IMR-90 (cell line): ENCODE measurements at regions not wholly inside any gene's neighbourhood (a gene's known extent, or its start where the extent isn't known, plus 50 kb on each side); places are given as distances from the start of the nearest gene placed in this dataset.

Experiments used
- ATAC-seq: fragments of 200-7000 bp; cut with Tn5 transposase; 2 replicates; pipeline ENCODE4 v1.9.1; 2020; ENCODE audit warnings: low read depth, mild to moderate bottlenecking, moderate library complexity
- BruUV-seq: library from RNA; stranded (reverse); fragments of 400-500 nt; replicated peaks from 2 replicates; lab custom pipeline; 2021; lab: Mats Ljungman, UMichigan
- CTCF ChIA-PET: fragments of 300-600 bp; formaldehyde crosslinking; extraction: SDS; loops from one replicate; lab custom pipeline; 2021; ENCODE audit warnings: antibody characterized with exemption; lab: Yijun Ruan, JAX
- POLR2A ChIA-PET: fragments of 300-600 bp; sonication (Branson Sonifier 250); formaldehyde crosslinking; loops from one replicate; lab custom pipeline; 2022; ENCODE audit warnings: antibody characterized with exemption; ENCODE audit not compliant: unreplicated experiment; lab: Charles Lee
- DNase-seq: peaks from one replicate; pipeline ENCODE4 v3.0.0; 2013
- H2AFZ ChIP-seq: replicated peaks from 2 replicates; pipeline ENCODE3; 2013; ENCODE audit warnings: low read length, mild to moderate bottlenecking; ENCODE audit not compliant: poor library complexity
- H2AK5ac ChIP-seq: 2 replicates; pipeline ENCODE4 v1.6.1; 2013; ENCODE audit warnings: low read depth, low read length, inconsistent platforms
- H2AK9ac ChIP-seq: replicated peaks from 2 replicates; pipeline ENCODE3; 2013; ENCODE audit warnings: mild to moderate bottlenecking, low read depth, low read length, moderate library complexity; ENCODE audit not compliant: poor library complexity
- H2BK120ac ChIP-seq: 2 replicates; pipeline ENCODE4 v1.6.1; 2013; ENCODE audit warnings: low read depth, low read length, inconsistent platforms
- H2BK15ac ChIP-seq: 3 replicates; pipeline ENCODE4 v1.6.1; 2013; ENCODE audit warnings: low read depth, low read length, inconsistent platforms
- H2BK20ac ChIP-seq: 2 replicates; pipeline ENCODE4 v1.6.1; 2013; ENCODE audit warnings: low read depth, mild to moderate bottlenecking, inconsistent platforms, low read length, moderate library complexity
- H2BK5ac ChIP-seq: 2 replicates; pipeline ENCODE4 v1.6.1; 2013; ENCODE audit warnings: mild to moderate bottlenecking, low read depth, low read length, inconsistent platforms; ENCODE audit not compliant: poor library complexity, severe bottlenecking
- H3K14ac ChIP-seq: replicated peaks from 2 replicates; pipeline ENCODE4 v1.6.1; 2013; ENCODE audit warnings: low read depth, low read length, inconsistent platforms
- H3K18ac ChIP-seq: 2 replicates; pipeline ENCODE4 v1.6.1; 2013; ENCODE audit warnings: low read depth, low read length, control low read depth
- H3K23ac ChIP-seq: 2 replicates; pipeline ENCODE4 v1.6.1; 2013; ENCODE audit warnings: low read depth, low read length, inconsistent platforms
- H3K27ac ChIP-seq: 2 replicates; pipeline ENCODE4 v1.5.1; 2013; ENCODE audit warnings: mild to moderate bottlenecking, control low read depth, low read length; ENCODE audit not compliant: insufficient read depth
- H3K27me3 ChIP-seq: 2 replicates; pipeline ENCODE4 v1.6.1; 2013; ENCODE audit warnings: low read length; ENCODE audit not compliant: control insufficient read depth, insufficient read depth
- H3K36me3 ChIP-seq: 2 replicates; pipeline ENCODE4 v1.6.1; 2013; ENCODE audit warnings: low read length, mixed read lengths; ENCODE audit not compliant: control insufficient read depth, insufficient read depth
- H3K4ac ChIP-seq: 2 replicates; pipeline ENCODE4 v1.6.1; 2013; ENCODE audit warnings: low read depth, low read length, inconsistent platforms
- H3K4me1 ChIP-seq: 2 replicates; pipeline ENCODE4 v1.6.1; 2013; ENCODE audit warnings: low read length, mixed read lengths; ENCODE audit not compliant: control insufficient read depth, insufficient read depth
- H3K4me2 ChIP-seq: 2 replicates; pipeline ENCODE4 v1.6.1; 2013; ENCODE audit warnings: low read depth, mild to moderate bottlenecking, control low read depth, low read length, moderate library complexity
- H3K4me3 ChIP-seq: 2 replicates; pipeline ENCODE4 v1.5.1; 2013; ENCODE audit warnings: low read depth, mild to moderate bottlenecking, control low read depth, low read length, moderate library complexity; ENCODE audit not compliant: insufficient read depth
- H3K56ac ChIP-seq: 2 replicates; pipeline ENCODE4 v1.6.1; 2013; ENCODE audit warnings: low read length, inconsistent platforms; ENCODE audit not compliant: insufficient read depth; ENCODE audit errors: extremely low read depth
- H3K79me1 ChIP-seq, 2 experiments: 2 replicates each; pipeline ENCODE4 v1.6.1; 2013; ENCODE audit warnings: low read length in 2 of 2, inconsistent platforms in 1 of 2, low read depth in 1 of 2
- H3K9ac ChIP-seq: 2 replicates; pipeline ENCODE4 v1.6.1; 2013; ENCODE audit warnings: low read depth, low read length, control low read depth
- H3K9me1 ChIP-seq: 2 replicates; pipeline ENCODE4 v1.6.1; 2013; ENCODE audit warnings: low read length, inconsistent platforms; ENCODE audit not compliant: insufficient read depth
- H3K9me3 ChIP-seq: 2 replicates; pipeline ENCODE4 v1.6.1; 2013; ENCODE audit warnings: low read length; ENCODE audit not compliant: control insufficient read depth, insufficient read depth
- H4K20me1 ChIP-seq: 2 replicates; pipeline ENCODE4 v1.6.1; 2013; ENCODE audit warnings: low read length, inconsistent platforms; ENCODE audit not compliant: insufficient read depth
- H4K5ac ChIP-seq: 2 replicates; pipeline ENCODE4 v1.6.1; 2013; ENCODE audit warnings: mild to moderate bottlenecking, low read depth, low read length, control low read depth
- H4K8ac ChIP-seq, 2 experiments: 2 replicates each; pipeline ENCODE4 v1.6.1; 2013; ENCODE audit warnings: low read depth in 2 of 2, low read length in 2 of 2, control low read depth in 1 of 2, inconsistent platforms in 1 of 2
- H4K91ac ChIP-seq: 2 replicates; pipeline ENCODE4 v1.6.1; 2013; ENCODE audit warnings: low read depth, low read length, inconsistent platforms; ENCODE audit not compliant: insufficient read depth
- CHD1 ChIP-seq: IDR thresholded peaks from 2 replicates; pipeline ENCODE4 v1.6.1; 2012; ENCODE audit warnings: low read depth, low read length, improper control_type of control experiment
- ELK1 ChIP-seq: fragments of 150-350 bp; IDR thresholded peaks from 2 replicates; pipeline ENCODE4 v1.6.1; 2016; ENCODE audit warnings: low read depth, mild to moderate bottlenecking, low read length, moderate library complexity, borderline replicate concordance
- FOS ChIP-seq: fragments of 150-350 bp; IDR thresholded peaks from 2 replicates; pipeline ENCODE4 v1.6.1; 2016; ENCODE audit warnings: low read depth, low read length
- MAFK ChIP-seq: IDR thresholded peaks from 2 replicates; pipeline ENCODE4 v1.6.1; 2012; ENCODE audit warnings: low read depth, low read length, improper control_type of control experiment
- POLR2A ChIP-seq: IDR thresholded peaks from 2 replicates; pipeline ENCODE4 v1.6.1; 2012; ENCODE audit warnings: mild to moderate bottlenecking, low read depth, low read length
- RAD21 ChIP-seq: IDR thresholded peaks from 2 replicates; pipeline ENCODE4 v1.6.1; 2012; ENCODE audit warnings: low read length, improper control_type of control experiment
- USF2 ChIP-seq: fragments of 150-350 bp; IDR thresholded peaks from 2 replicates; pipeline ENCODE4 v1.6.1; 2017; ENCODE audit warnings: mild to moderate bottlenecking, antibody characterized with exemption, low read length, low read depth
- WGBS, 2 experiments: methylation state at CpG; one replicate each; pipeline versions ENCODE4 v1.1.5 to v1.1.7; 2013; ENCODE audit warnings: missing lambda C conversion rate in 2 of 2; ENCODE audit not compliant: insufficient read length in 1 of 2; ENCODE audit errors: extremely low coverage in 2 of 2; 5-methylcytosine and 5-hydroxymethylcytosine counted together
- dilution Hi-C: fragments of 300-500 bp; cut with HindIII; formaldehyde crosslinking; loops from one replicate; pipeline ENCODE4 v1.14.3; 2018; ENCODE audit warnings: low sequenced_read_pairs; ENCODE audit not compliant: unreplicated experiment
- in situ Hi-C: fragments of 300-500 bp; cut with MboI; formaldehyde crosslinking; loops from 3 replicates; pipeline ENCODE4 v1.14.3; 2019; ENCODE audit warnings: low sequenced_read_pairs, inconsistent platforms, mixed read lengths
- intact Hi-C: fragments of 100-400 bp; cut with micrococcal nuclease; formaldehyde crosslinking; loops from 2 replicates; pipeline ENCODE4 v1.10.0; 2022

- Histone ChIP-seq H4K20me1 (no peaks in the 10 kb centered on the region), H3K14ac (no peak overlapping the region), H3K18ac (no peak overlapping the region), H2BK15ac (no peak overlapping the region), H2AK5ac (no peak overlapping the region), H3K4ac (no peak overlapping the region), H3K23ac (no peak overlapping the region), H3K4me2 (no peak overlapping the region), H3K79me1 (no peaks in the 10 kb centered on the region), H3K27ac (no peak overlapping the region), H2BK120ac (no peak overlapping the region), H2BK5ac (no peak overlapping the region), H3K9ac (no peak overlapping the region), H3K56ac (no peak overlapping the region), H3K36me3 (no peaks in the 10 kb centered on the region), H2BK20ac (no peak overlapping the region), H2AK9ac (no peak overlapping the region), H4K91ac (no peak overlapping the region), H4K5ac (no peak overlapping the region), H3K9me3 (no peaks in the 10 kb centered on the region), H4K8ac (no peak overlapping the region), H3K27me3 (no peaks in the 10 kb centered on the region), H3K4me3 (no peak overlapping the region), H3K4me1 (no peaks in the 10 kb centered on the region), H3K9me1 (no peaks in the 10 kb centered on the region), H2AFZ (no peak overlapping the region)
- TF ChIP-seq FOS: no peak
- TF ChIP-seq ELK1: no peak
- TF ChIP-seq RAD21: no peak
- no peak for TF ChIP-seq CHD1
- TF ChIP-seq POLR2A: no peak
- TF ChIP-seq MAFK: no peak
- no peak for TF ChIP-seq USF2
- in situ Hi-C loops (no loop called here), intact Hi-C loops (no loop called here), dilution Hi-C loops (no loop called here)
- DNase-seq: no peak
- ChIA-PET CTCF (no interaction called here), POLR2A (no interaction called here)
- WGBS, 2 experiments: no CpG with 5 or more reads among the region's 4 CpGs
- no TSS peak for BruUV-seq
- no peak for ATAC-seq
Observed at GRCh38 chr2:84202166-84202565, 256.9 kb downstream of the SUCLG1 start.
